ENCODE measurements at regions not wholly inside any gene's neighbourhood (a gene's known extent, or its start where the extent isn't known, plus 50 kb on each side); places are given as distances from the start of the nearest gene placed in this dataset.

GRCh38 chr14:22460461-22461195 is 128.4 kb downstream of the DAD1 start:
- Histone ChIP-seq H3K9me3 (no peaks in the 10 kb centered on the region), H3K27me3 (no peaks in the 10 kb centered on the region), H3K36me3 (no peaks in the 10 kb centered on the region), H3K4me3 (no peak overlapping the region), H3K27ac (no peak overlapping the region), H3K4me1 (peaks cover 7 to 24% (median 12%) of the 10 kb centered on the region in 4 donors)
- DNase-seq = peak in 1 of 2 donors; percentile 51
- intact Hi-C loops (cut with DNase I; ENCODE audit: low total_unique reads) = loop anchor here (10.0 kb wide), 1 partner anchor 146 kb away; no protein-coding TSS in a partner anchor
- 18 to 42% (median 35%) methylated on average over 4 of the region's 4 CpGs for WGBS, 5 donors
- peak in 2 of 3 donors; percentile 18 to 55 for TF ChIP-seq POLR2AphosphoS5 (IDR thresholded peaks at IDR 0.05)
- no peak for TF ChIP-seq POLR2A (IDR thresholded peaks at IDR 0.05)
- no peak for TF ChIP-seq CTCF (IDR thresholded peaks at IDR 0.05)

- peaks cover 7 to 15% (median 12%) of the 10 kb centered on the region in 4 donors for H3K4me1 ChIP-seq
- H3K9me3 ChIP-seq = no peaks in the 10 kb centered on the region
- TF ChIP-seq CTCF (IDR thresholded peaks at IDR 0.05) = no peak
- H3K4me3 ChIP-seq = no peak overlapping the region
- no peaks in the 10 kb centered on the region for H3K36me3 ChIP-seq
- no peak overlapping the region for H3K27ac ChIP-seq
- DNase-seq = no peak
- intact Hi-C loops (cut with DNase I; ENCODE audit: low total_unique reads) = no loop called here
- WGBS, 5 donors = 89 to 100% (median 97%) methylated on average over 2 of the region's 2 CpGs
- no peaks in the 10 kb centered on the region for H3K27me3 ChIP-seq
Observed at GRCh38 chr14:22458737-22459136, 130.3 kb downstream of the DAD1 start.

GRCh38 chr14:22456998-22457594 is 131.9 kb downstream of the DAD1 start:
- Histone ChIP-seq H3K4me1 (peaks cover 7 to 15% (median 10%) of the 10 kb centered on the region in 4 donors), H3K9me3 (no peaks in the 10 kb centered on the region), H3K4me3 (no peak overlapping the region), H3K27me3 (no peaks in the 10 kb centered on the region), H3K36me3 (no peaks in the 10 kb centered on the region), H3K27ac (no peak overlapping the region)
- no peak for DNase-seq
- 57 to 85% (median 71%) methylated on average over 2 of the region's 2 CpGs for WGBS, 5 donors
- TF ChIP-seq POLR2A (IDR thresholded peaks at IDR 0.05) = no peak
- TF ChIP-seq POLR2AphosphoS5 (IDR thresholded peaks at IDR 0.05) = no peak
- TF ChIP-seq EP300 (IDR thresholded peaks at IDR 0.05) = no peak
- no peak for TF ChIP-seq CTCF (IDR thresholded peaks at IDR 0.05)
- intact Hi-C loops (cut with DNase I; ENCODE audit: low total_unique reads) = no loop called here

- Histone ChIP-seq H3K27ac (no peak overlapping the region), H3K9me3 (no peaks in the 10 kb centered on the region), H3K27me3 (no peaks in the 10 kb centered on the region), H3K4me1 (peaks cover 7 to 15% (median 10%) of the 10 kb centered on the region in 4 donors), H3K36me3 (no peaks in the 10 kb centered on the region), H3K4me3 (no peak overlapping the region)
- DNase-seq = no peak
- intact Hi-C loops (cut with DNase I; ENCODE audit: low total_unique reads) = no loop called here
- 73 to 97% (median 95%) methylated on average over 3 of the region's 3 CpGs for WGBS, 5 donors
- TF ChIP-seq POLR2A (IDR thresholded peaks at IDR 0.05) (no peak), POLR2AphosphoS5 (IDR thresholded peaks at IDR 0.05) (no peak), EP300 (IDR thresholded peaks at IDR 0.05) (no peak), CTCF (IDR thresholded peaks at IDR 0.05) (no peak)
Observed at GRCh38 chr14:22456421-22456820, 132.6 kb downstream of the DAD1 start.
